ENCODE measurements at regions not wholly inside any gene's neighbourhood (a gene's known extent, or its start where the extent isn't known, plus 50 kb on each side); places are given as distances from the start of the nearest gene placed in this dataset.

DNA sequence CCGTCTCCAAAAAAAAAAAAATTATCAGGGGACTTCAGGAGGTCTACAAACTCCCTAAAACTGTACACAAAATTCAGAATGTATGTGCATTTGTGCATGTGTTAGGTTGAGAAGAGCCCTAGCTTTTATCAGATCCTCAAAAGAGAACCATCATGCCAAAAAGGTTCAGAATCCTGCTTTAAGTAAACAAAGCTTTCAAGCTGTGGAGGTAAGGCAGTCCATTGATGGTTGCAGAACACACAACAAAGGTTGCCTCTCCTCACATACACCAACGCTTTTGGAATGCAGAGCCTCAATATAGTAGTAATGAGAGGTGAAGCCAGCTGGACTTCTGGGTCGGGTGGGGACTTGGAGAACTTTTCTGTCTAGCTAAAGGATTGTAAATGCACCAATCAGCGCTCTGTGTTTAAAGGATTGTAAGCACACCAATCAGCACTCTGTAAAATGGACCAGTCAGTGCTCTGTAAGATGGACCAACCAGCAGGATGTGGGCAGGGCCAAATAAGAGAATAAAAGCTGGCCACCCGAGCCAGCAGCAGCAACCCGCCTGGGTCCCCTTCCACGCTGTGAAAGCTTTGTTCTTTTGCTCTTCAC, 57.9 kb upstream of the RNF38 start:
- no peak for TF ChIP-seq SIN3A (IDR thresholded peaks at IDR 0.05; ENCODE audit: borderline replicate concordance, insufficient read depth, low read length)
- no peak for TF ChIP-seq POLR2AphosphoS5 (IDR thresholded peaks at IDR 0.05; ENCODE audit: low read depth, low read length)
- no peak for TF ChIP-seq TAF1 (IDR thresholded peaks at IDR 0.05; ENCODE audit: borderline replicate concordance, insufficient read depth, low read length)

Measured in PFSK-1 (cell line).